Thoracic aorta (tissue), 2 donors: ENCODE measurements at regions not wholly inside any gene's neighbourhood (a gene's known extent, or its start where the extent isn't known, plus 50 kb on each side); places are given as distances from the start of the nearest gene placed in this dataset.

Source experiments
- ATAC-seq: fragments of 150-250 bp; one replicate; pipeline ENCODE4 v1.8.0; 2017; ENCODE audit warnings: low read depth; ENCODE audit not compliant: insufficient number of reproducible peaks, low FRiP score
- DNase-seq: peaks from one replicate; pipeline ENCODE4 v3.0.0-alpha.2; 2020; ENCODE audit warnings: low spot score
- H3K27ac ChIP-seq, 2 donors: fragments of 200-600 bp; sonication (generic); 1 replicate in 1 of 2; 2 replicates in 1 of 2; pipeline ENCODE4 v1.5.1; 2016; ENCODE audit warnings: mild to moderate bottlenecking in 2 of 2, moderate library complexity in 2 of 2
- H3K27me3 ChIP-seq: fragments of 200-600 bp; sonication (generic); replicated peaks from 2 replicates; pipeline ENCODE4 v1.6.0; 2016; ENCODE audit warnings: mild to moderate bottlenecking; ENCODE audit not compliant: insufficient read depth
- H3K36me3 ChIP-seq: fragments of 200-600 bp; sonication (generic); one replicate; pipeline ENCODE4 v1.5.1; 2016
- H3K4me1 ChIP-seq, 2 donors: fragments of 200-600 bp; sonication (generic); 1 replicate in 1 of 2; 2 replicates in 1 of 2; pipeline versions ENCODE4 v1.5.1 to v1.6.0; 2016; ENCODE audit warnings: low read depth in 2 of 2, mild to moderate bottlenecking in 1 of 2; ENCODE audit not compliant: control insufficient read depth in 1 of 2
- H3K4me3 ChIP-seq: fragments of 200-600 bp; sonication (generic); 2 replicates; pipeline ENCODE4 v1.5.1; 2016; ENCODE audit warnings: mild to moderate bottlenecking
- H3K9me3 ChIP-seq: fragments of 200-600 bp; sonication (generic); 2 replicates; pipeline ENCODE4 v1.5.1; 2016
- CTCF ChIP-seq: fragments of 200-600 bp; sonication (generic); IDR thresholded peaks from one replicate; pipeline ENCODE4 v1.5.1; 2019; ENCODE audit warnings: antibody characterized with exemption

- ATAC-seq, result no peak
- H3K9me3 ChIP-seq, result no peaks in the 10 kb centered on the region
- no peak for DNase-seq
- H3K4me3 ChIP-seq, result no peak overlapping the region
- H3K27ac ChIP-seq, result no peak overlapping the region
- TF ChIP-seq CTCF, result no peak
- no peaks in the 10 kb centered on the region for H3K27me3 ChIP-seq
- no peaks in the 10 kb centered on the region for H3K36me3 ChIP-seq
- peaks cover 0 to 4% of the 10 kb centered on the region in 2 donors for H3K4me1 ChIP-seq
These were observed 832.6 kb upstream of the ZEB2 start for GRCh38 chr2:145352484-145352883.

- Histone ChIP-seq H3K27ac (no peak overlapping the region), H3K4me3 (no peak overlapping the region), H3K9me3 (no peaks in the 10 kb centered on the region), H3K27me3 (no peaks in the 10 kb centered on the region), H3K4me1 (peaks cover 0 to 4% of the 10 kb centered on the region in 2 donors), H3K36me3 (no peaks in the 10 kb centered on the region)
- no peak for ATAC-seq
- DNase-seq, result no peak
- TF ChIP-seq CTCF, result no peak
These were observed 832.0 kb upstream of the ZEB2 start for GRCh38 chr2:145351864-145352425.

DNA sequence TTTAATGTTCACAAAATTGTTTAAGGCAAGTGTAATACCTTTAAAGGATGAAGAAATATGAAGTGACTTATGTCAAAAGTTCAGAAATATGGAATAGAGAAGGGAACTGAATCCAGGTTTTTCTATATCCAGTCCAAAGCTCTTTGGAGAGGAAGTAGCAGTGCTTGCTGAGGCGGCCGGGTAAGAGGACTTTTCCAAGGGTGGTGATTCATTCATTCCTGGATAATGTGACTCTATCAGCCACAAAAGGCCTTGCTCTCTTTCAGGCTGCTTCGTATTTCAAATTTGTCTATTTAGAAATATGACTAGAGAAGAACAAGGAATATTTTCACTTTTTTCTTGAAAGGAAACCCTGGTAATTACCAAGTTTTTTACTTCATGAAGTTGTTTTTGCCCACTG is 830.1 kb upstream of the ZEB2 start:
- H3K36me3 ChIP-seq, result no peaks in the 10 kb centered on the region
- no peaks in the 10 kb centered on the region for H3K9me3 ChIP-seq
- no peaks in the 10 kb centered on the region for H3K27me3 ChIP-seq
- H3K27ac ChIP-seq, result no peak overlapping the region
- H3K4me1 ChIP-seq, result peaks cover 0 to 4% of the 10 kb centered on the region in 2 donors
- no peak overlapping the region for H3K4me3 ChIP-seq
- no peak for ATAC-seq
- no peak for DNase-seq
- no peak for TF ChIP-seq CTCF

DNA sequence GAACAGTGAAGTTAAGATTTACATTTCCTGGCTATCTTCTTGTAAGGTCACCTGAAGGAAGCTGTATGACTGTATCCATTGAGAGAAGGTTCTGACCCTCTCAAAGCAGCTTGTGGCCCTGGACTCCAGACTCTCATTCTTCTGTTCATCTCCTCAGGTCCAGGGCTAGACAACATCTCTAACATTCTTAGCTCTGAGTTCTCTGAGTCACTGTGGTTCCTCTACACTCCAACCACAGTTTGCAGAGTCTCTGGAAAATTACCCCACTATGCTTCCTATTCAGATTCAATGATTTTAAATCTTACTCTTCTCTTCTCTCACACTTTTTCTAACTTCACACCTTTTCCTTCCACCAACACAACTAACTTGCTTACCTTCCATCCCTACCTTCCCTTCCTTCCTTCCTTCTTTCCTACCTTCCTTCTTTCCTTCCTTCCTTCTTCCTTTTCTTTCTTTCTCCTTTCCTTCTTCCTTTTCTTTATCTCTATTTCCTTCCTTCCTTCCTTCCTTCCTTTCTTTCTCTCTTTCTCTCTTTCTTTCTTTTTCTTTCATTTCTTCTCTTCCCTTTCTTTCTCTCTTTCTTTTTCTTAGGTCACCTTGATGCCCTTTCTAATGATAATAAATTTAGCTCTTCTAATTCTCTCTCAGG is 824.3 kb upstream of the ZEB2 start:
- Histone ChIP-seq H3K36me3 (no peaks in the 10 kb centered on the region), H3K4me1 (peaks cover 10 to 11% of the 10 kb centered on the region in 2 donors), H3K27me3 (no peaks in the 10 kb centered on the region), H3K4me3 (no peak overlapping the region), H3K9me3 (no peaks in the 10 kb centered on the region), H3K27ac (no peak overlapping the region)
- TF ChIP-seq CTCF, result no peak
- ATAC-seq, result no peak
- DNase-seq, result no peak

GRCh38 chr2:145343287-145343686 is 823.4 kb upstream of the ZEB2 start:
- Histone ChIP-seq H3K27ac (no peak overlapping the region), H3K4me3 (no peak overlapping the region), H3K36me3 (no peaks in the 10 kb centered on the region), H3K9me3 (no peaks in the 10 kb centered on the region), H3K27me3 (no peaks in the 10 kb centered on the region), H3K4me1 (peaks cover 11 to 14% of the 10 kb centered on the region in 2 donors)
- ATAC-seq, result no peak
- DNase-seq, result no peak
- no peak for TF ChIP-seq CTCF
